Hematopoietic multipotent progenitor cell treated with erythropoietin and hydrocortisone succinate and interleukin-3 and kit ligand, for 4 days (in vitro differentiated cells): ENCODE measurements at regions not wholly inside any gene's neighbourhood (a gene's known extent, or its start where the extent isn't known, plus 50 kb on each side); places are given as distances from the start of the nearest gene placed in this dataset.

Experiments used
- DNase-seq: peaks from one replicate; pipeline ENCODE4 v3.0.0-alpha.2; 2015

GRCh38 chr16:64450177-64450576, 671.7 kb downstream of the CDH11 start:
- no peak for DNase-seq

- DNase-seq, result no peak
Measured at GRCh38 chr16:64449506-64449905, 672.4 kb downstream of the CDH11 start.

GRCh38 chr16:64445649-64446048, 676.2 kb downstream of the CDH11 start:
- no peak for DNase-seq

GRCh38 chr16:64445245-64445644, 676.6 kb downstream of the CDH11 start:
- DNase-seq, result no peak

- DNase-seq, result no peak
Measured at GRCh38 chr16:64440421-64440831, 681.4 kb downstream of the CDH11 start.

GRCh38 chr16:64440005-64440404, 681.9 kb downstream of the CDH11 start:
- no peak for DNase-seq

- DNase-seq, result peak; percentile 2
Measured at GRCh38 chr16:64437706-64438324, 684.0 kb downstream of the CDH11 start.

GRCh38 chr16:64434526-64435069, 687.3 kb downstream of the CDH11 start:
- no peak for DNase-seq

GRCh38 chr16:64428463-64429113, 693.3 kb downstream of the CDH11 start:
- DNase-seq, result no peak

- DNase-seq, result no peak
Measured at GRCh38 chr16:64426131-64426666, 695.7 kb downstream of the CDH11 start.

GRCh38 chr16:64425381-64425780, 696.5 kb downstream of the CDH11 start:
- no peak for DNase-seq

GRCh38 chr16:64422259-64422658, 699.6 kb downstream of the CDH11 start:
- no peak for DNase-seq

GRCh38 chr16:64421515-64421914, 700.3 kb downstream of the CDH11 start:
- no peak for DNase-seq

- no peak for DNase-seq
Measured at GRCh38 chr16:64419832-64420231, 702.0 kb downstream of the CDH11 start.

- no peak for DNase-seq
Measured at GRCh38 chr16:64417711-64418227, 704.1 kb downstream of the CDH11 start.

- DNase-seq, result no peak
Measured at GRCh38 chr16:64416216-64417005, 705.5 kb downstream of the CDH11 start.

GRCh38 chr16:64412578-64413280, 709.1 kb downstream of the CDH11 start:
- DNase-seq, result no peak

- DNase-seq, result no peak
Measured at GRCh38 chr16:64410306-64410705, 711.6 kb downstream of the CDH11 start.

- no peak for DNase-seq
Measured at GRCh38 chr16:64409783-64410210, 712.1 kb downstream of the CDH11 start.

GRCh38 chr16:64408699-64409098, 713.2 kb downstream of the CDH11 start:
- DNase-seq, result no peak

GRCh38 chr16:64406770-64407181, 715.1 kb downstream of the CDH11 start:
- DNase-seq, result no peak

GRCh38 chr16:64403352-64403751, 718.5 kb downstream of the CDH11 start:
- no peak for DNase-seq
